ENCODE measurements at regions not wholly inside any gene's neighbourhood (a gene's known extent, or its start where the extent isn't known, plus 50 kb on each side); places are given as distances from the start of the nearest gene placed in this dataset.

- TF ChIP-seq CTCF (optimal IDR thresholded peaks at IDR 0.05 in 1 of 3, IDR thresholded peaks at IDR 0.05 in 1 of 3, conservative IDR thresholded peaks at IDR 0.05 in 1 of 3; ENCODE audit: extremely low read depth in 1 of 3, insufficient read depth in 2 of 3, low read length in 3 of 3) (no peak), EZH2 (IDR thresholded peaks at IDR 0.05; ENCODE audit: low read length) (no peak)
Measured at GRCh38 chr19:29442910-29443309, 82.9 kb upstream of the VSTM2B start.

Data from keratinocyte (primary cell).